Progenitor cell of endocrine pancreas (in vitro differentiated cells): ENCODE measurements at regions not wholly inside any gene's neighbourhood (a gene's known extent, or its start where the extent isn't known, plus 50 kb on each side); places are given as distances from the start of the nearest gene placed in this dataset.

Source experiments
- DNase-seq: peaks from one replicate; pipeline ENCODE4 v3.0.0; 2021; ENCODE audit warnings: low spot score; ENCODE audit not compliant: unreplicated experiment
- H3K27ac Mint-ChIP-seq: 2 replicates; pipeline ENCODE4 v1.8.0; 2021; ENCODE audit warnings: mild to moderate bottlenecking, moderate library complexity, mixed read lengths
- H3K27me3 Mint-ChIP-seq: 2 replicates; pipeline ENCODE4 v1.8.0; 2021; ENCODE audit warnings: mixed read lengths
- H3K36me3 Mint-ChIP-seq: 2 replicates; pipeline ENCODE4 v1.8.0; 2022; ENCODE audit warnings: mixed read lengths; ENCODE audit not compliant: insufficient read depth
- H3K4me1 Mint-ChIP-seq: 2 replicates; pipeline ENCODE4 v1.8.0; 2021; ENCODE audit warnings: low read depth, mixed read lengths
- H3K4me3 Mint-ChIP-seq: 2 replicates; pipeline ENCODE4 v1.8.0; 2021; ENCODE audit warnings: low read depth, mild to moderate bottlenecking, moderate library complexity, mixed read lengths
- H3K9me3 Mint-ChIP-seq: 2 replicates; pipeline ENCODE4 v1.8.0; 2021; ENCODE audit warnings: low read depth, mixed read lengths
- TF ChIP-seq, protein P1 (sequence below): fragments of 200-600 bp; sonication (generic); IDR thresholded peaks from one replicate; pipeline ENCODE4 v1.5.0; 2021; ENCODE audit warnings: antibody characterized with exemption, mild to moderate bottlenecking; ENCODE audit not compliant: unreplicated experiment

GRCh38 chr12:105759149-105759548, 379.6 kb downstream of the NUAK1 start:
- no peak for DNase-seq
- TF ChIP-seq, protein P1, sequence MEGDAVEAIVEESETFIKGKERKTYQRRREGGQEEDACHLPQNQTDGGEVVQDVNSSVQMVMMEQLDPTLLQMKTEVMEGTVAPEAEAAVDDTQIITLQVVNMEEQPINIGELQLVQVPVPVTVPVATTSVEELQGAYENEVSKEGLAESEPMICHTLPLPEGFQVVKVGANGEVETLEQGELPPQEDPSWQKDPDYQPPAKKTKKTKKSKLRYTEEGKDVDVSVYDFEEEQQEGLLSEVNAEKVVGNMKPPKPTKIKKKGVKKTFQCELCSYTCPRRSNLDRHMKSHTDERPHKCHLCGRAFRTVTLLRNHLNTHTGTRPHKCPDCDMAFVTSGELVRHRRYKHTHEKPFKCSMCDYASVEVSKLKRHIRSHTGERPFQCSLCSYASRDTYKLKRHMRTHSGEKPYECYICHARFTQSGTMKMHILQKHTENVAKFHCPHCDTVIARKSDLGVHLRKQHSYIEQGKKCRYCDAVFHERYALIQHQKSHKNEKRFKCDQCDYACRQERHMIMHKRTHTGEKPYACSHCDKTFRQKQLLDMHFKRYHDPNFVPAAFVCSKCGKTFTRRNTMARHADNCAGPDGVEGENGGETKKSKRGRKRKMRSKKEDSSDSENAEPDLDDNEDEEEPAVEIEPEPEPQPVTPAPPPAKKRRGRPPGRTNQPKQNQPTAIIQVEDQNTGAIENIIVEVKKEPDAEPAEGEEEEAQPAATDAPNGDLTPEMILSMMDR, result no peak
- Mint-ChIP-seq H3K36me3 (no peaks in the 10 kb centered on the region), H3K27ac (no peak overlapping the region), H3K4me1 (no peaks in the 10 kb centered on the region), H3K4me3 (no peak overlapping the region), H3K27me3 (peaks cover 3% of the 10 kb centered on the region), H3K9me3 (no peaks in the 10 kb centered on the region)

DNA sequence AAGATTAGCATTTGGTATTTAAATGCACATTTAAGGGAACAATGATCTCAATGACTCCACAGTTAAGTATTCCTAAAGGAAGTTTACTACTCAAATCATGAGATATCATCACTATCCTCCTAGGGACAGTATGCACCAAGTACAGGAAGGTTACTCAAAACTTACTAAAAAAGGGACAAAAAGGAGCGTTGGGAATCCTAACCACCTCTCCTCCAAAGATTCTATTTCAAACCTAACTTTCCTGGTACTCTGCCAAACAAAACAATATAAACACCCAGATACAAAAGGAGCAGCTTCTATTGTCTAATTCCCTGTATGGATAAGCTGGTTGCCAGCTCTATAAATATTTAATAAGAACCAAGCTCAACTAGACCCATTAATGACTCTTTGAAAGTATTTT, 377.7 kb downstream of the NUAK1 start:
- Mint-ChIP-seq H3K27ac (no peak overlapping the region), H3K9me3 (no peaks in the 10 kb centered on the region), H3K36me3 (no peaks in the 10 kb centered on the region), H3K27me3 (peaks cover 6% of the 10 kb centered on the region), H3K4me3 (no peak overlapping the region), H3K4me1 (no peaks in the 10 kb centered on the region)
- DNase-seq, result no peak
- TF ChIP-seq, protein P1, result no peak

DNA sequence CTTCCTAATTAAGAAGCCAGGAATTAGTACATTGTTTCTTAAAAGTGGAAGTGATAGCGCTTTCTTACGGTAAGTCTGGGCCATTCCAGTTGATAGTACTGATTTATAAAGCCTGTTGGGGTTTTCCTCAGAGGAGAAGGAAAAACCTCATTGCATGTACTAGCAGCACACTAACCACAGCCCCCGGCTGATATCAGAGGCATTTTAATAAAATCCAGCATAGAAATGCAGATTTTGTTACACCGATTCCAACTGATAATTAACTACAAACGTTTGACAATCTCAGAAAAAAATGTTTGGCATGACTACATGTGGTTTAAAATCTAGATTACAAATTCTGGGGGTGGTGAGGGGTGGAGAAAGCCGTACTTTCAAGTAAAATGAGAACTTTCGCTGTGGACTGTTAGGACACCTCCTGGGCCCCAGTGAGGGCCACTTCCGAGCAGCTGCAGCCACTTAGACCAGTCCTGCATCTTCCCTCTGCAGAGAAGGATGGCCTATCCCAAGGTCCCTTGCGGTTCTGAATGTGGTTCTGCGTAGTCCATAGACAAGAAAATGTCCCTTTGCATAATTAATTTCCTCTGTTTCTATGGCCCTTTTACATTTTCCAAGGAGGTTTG, 374.4 kb downstream of the NUAK1 start:
- Mint-ChIP-seq H3K27ac (no peak overlapping the region), H3K36me3 (no peaks in the 10 kb centered on the region), H3K9me3 (no peaks in the 10 kb centered on the region), H3K27me3 (peaks cover 6% of the 10 kb centered on the region), H3K4me1 (no peaks in the 10 kb centered on the region), H3K4me3 (no peak overlapping the region)
- no peak for DNase-seq
- TF ChIP-seq, protein P1, result no peak

GRCh38 chr12:105765053-105766014, 373.4 kb downstream of the NUAK1 start:
- no peak overlapping the region for H3K4me3 Mint-ChIP-seq
- peaks cover 6% of the 10 kb centered on the region for H3K27me3 Mint-ChIP-seq
- no peak overlapping the region for H3K27ac Mint-ChIP-seq
- no peaks in the 10 kb centered on the region for H3K36me3 Mint-ChIP-seq
- TF ChIP-seq, protein P1, result no peak
- DNase-seq, result no peak
- no peaks in the 10 kb centered on the region for H3K4me1 Mint-ChIP-seq
- no peaks in the 10 kb centered on the region for H3K9me3 Mint-ChIP-seq

GRCh38 chr12:105766029-105766428, 372.7 kb downstream of the NUAK1 start:
- Mint-ChIP-seq H3K36me3 (no peaks in the 10 kb centered on the region), H3K27ac (no peak overlapping the region), H3K27me3 (peaks cover 7% of the 10 kb centered on the region), H3K4me1 (no peaks in the 10 kb centered on the region), H3K9me3 (no peaks in the 10 kb centered on the region), H3K4me3 (no peak overlapping the region)
- TF ChIP-seq, protein P1, result no peak
- no peak for DNase-seq
